ENCODE measurements at regions not wholly inside any gene's neighbourhood (a gene's known extent, or its start where the extent isn't known, plus 50 kb on each side); places are given as distances from the start of the nearest gene placed in this dataset.
A peak's percentile ranks its signal among the peaks of the same experiment; 100 is the strongest.

DNA sequence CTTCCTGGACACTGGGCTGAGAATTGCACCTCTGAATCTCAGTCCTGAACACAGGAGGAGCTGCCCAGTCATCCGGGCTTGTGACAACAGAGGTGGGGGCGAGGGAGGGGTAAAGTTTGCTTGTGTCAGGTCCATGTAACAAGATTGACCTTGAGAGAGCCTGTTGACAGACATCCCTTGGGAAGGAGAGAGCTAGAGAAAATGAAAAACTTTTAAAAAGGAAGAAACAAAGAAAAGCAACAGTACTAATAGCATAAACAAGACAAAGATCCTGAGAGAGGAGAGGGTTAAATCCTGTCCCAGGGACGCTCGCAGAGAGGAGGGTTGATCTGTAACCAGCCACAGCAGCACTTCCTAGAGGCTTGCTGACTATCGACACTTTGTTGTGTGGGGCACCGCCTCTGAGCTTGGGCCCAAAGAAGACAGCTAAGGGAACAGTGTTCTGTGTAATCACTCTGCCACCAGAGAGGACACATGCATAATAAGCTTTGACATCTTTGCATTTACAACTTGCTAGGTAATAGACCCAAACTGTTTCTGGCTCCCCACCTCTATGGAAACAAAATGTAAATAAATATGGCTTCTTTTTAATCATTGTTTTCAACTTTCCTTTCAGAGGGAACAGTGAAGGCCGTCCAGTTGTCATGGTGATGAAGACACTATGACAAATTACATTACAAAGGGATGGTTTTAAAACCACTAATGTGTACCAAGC is 363.7 kb downstream of the CSNK1G3 start:
- DNase-seq (ENCODE audit: low spot score) (peak; percentile 52), ATAC-seq (peak; percentile 99), FAIRE-seq (peak; percentile 62)
- ChIA-PET CTCF (ENCODE audit: low intra/inter-chr PET ratio, low total read pairs) (no interaction called here), POLR2A (no interaction called here)
- Histone ChIP-seq H3K9ac (ENCODE audit: insufficient read depth, low read depth, low read length) (peak overlapping the region; percentile 5), H2AFZ (ENCODE audit: low read length) (no peak overlapping the region), H3K4me3 (replicated peaks in 1 of 3; ENCODE audit: insufficient read depth in 1 of 3, low read depth in 2 of 3, low read length in 3 of 3) (peak overlapping the region; percentile 26 to 35 (median 34)), H3K27me3 (ENCODE audit: control insufficient read depth in 1 of 2, insufficient read depth in 2 of 2, low read length in 2 of 2) (no peaks in the 10 kb centered on the region; a peak in 1 of 5 replicates), H3K4me2 (ENCODE audit: low read depth, low read length) (peak overlapping the region; percentile 74), H4K20me1 (ENCODE audit: insufficient read depth, low read length) (no peaks in the 10 kb centered on the region), H3K79me2 (ENCODE audit: insufficient read depth, low read length) (no peaks in the 10 kb centered on the region), H3K27ac (ENCODE audit: extremely low read length, insufficient read depth, low read length) (peak overlapping the region; percentile 36), H3K4me1 (ENCODE audit: insufficient read depth, low read length) (peaks cover 32% of the 10 kb centered on the region), H3K36me3 (replicated peaks in 1 of 2; ENCODE audit: control insufficient read depth in 1 of 2, insufficient read depth in 2 of 2, low read length in 2 of 2) (no peaks in the 10 kb centered on the region), H3K9me3 (ENCODE audit: low read length) (no peaks in the 10 kb centered on the region)
- WGBS (ENCODE audit: low lambda C conversion rate) = under 1% methylated on average over 7 of the region's 7 CpGs
- BruUV-seq (replicated peaks) = no TSS peak
- intact Hi-C loops (cut with micrococcal nuclease; ENCODE audit: unreplicated experiment) = no loop called here
- in situ Hi-C loops (cut with HindIII; ENCODE audit: extremely low pct_ligation_motif_present, low pct_unique_long_range_greater_than_20kb) = no loop called here
- TF ChIP-seq FOXA3 (CRISPR knock-in tag; IDR thresholded peaks at IDR 0.05) (peak; percentile 58; the same call in 1 of the 2 replicates), HHEX (CRISPR knock-in tag; IDR thresholded peaks at IDR 0.05) (no peak), ZNF776 (CRISPR knock-in tag; IDR thresholded peaks at IDR 0.05) (no peak), MZF1 (CRISPR knock-in tag; IDR thresholded peaks at IDR 0.05; ENCODE audit: borderline replicate concordance) (no peak), ZBTB46 (CRISPR knock-in tag; IDR thresholded peaks at IDR 0.05; ENCODE audit: borderline replicate concordance) (no peak), ZNF317 (CRISPR knock-in tag; IDR thresholded peaks at IDR 0.05) (0 out of 2 replicates have a peak, but pooled peaks have one; percentile 25), SMAD3 (CRISPR knock-in tag; IDR thresholded peaks at IDR 0.05) (no peak), MYC (CRISPR knock-in tag; IDR thresholded peaks at IDR 0.05; ENCODE audit: borderline replicate concordance) (no peak), CBX1 (IDR thresholded peaks at IDR 0.05; ENCODE audit: low read depth) (no peak), ZMYM3 (CRISPR knock-in tag; IDR thresholded peaks at IDR 0.05) (0 out of 2 replicates have a peak, but pooled peaks have one; percentile 39), GABPB1 (CRISPR knock-in tag; IDR thresholded peaks at IDR 0.05) (peak; percentile 40; the same call in 1 of the 2 replicates), RFXANK (CRISPR knock-in tag; IDR thresholded peaks at IDR 0.05) (no peak), ZMYM4 (CRISPR knock-in tag; IDR thresholded peaks at IDR 0.05) (peak; percentile 65), ZNF333 (CRISPR knock-in tag; IDR thresholded peaks at IDR 0.05; ENCODE audit: borderline replicate concordance) (no peak), SYNCRIP (IDR thresholded peaks at IDR 0.05; ENCODE audit: insufficient read depth, low read depth, low read length) (no peak)
- TF ChIP-seq, protein P1, sequence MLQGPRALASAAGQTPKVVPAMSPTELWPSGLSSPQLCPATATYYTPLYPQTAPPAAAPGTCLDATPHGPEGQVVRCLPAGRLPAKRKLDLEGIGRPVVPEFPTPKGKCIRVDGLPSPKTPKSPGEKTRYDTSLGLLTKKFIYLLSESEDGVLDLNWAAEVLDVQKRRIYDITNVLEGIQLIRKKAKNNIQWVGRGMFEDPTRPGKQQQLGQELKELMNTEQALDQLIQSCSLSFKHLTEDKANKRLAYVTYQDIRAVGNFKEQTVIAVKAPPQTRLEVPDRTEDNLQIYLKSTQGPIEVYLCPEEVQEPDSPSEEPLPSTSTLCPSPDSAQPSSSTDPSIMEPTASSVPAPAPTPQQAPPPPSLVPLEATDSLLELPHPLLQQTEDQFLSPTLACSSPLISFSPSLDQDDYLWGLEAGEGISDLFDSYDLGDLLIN (CRISPR knock-in tag; IDR thresholded peaks at IDR 0.05; ENCODE audit: borderline replicate concordance) = no peak
- TF ChIP-seq, protein P2, sequence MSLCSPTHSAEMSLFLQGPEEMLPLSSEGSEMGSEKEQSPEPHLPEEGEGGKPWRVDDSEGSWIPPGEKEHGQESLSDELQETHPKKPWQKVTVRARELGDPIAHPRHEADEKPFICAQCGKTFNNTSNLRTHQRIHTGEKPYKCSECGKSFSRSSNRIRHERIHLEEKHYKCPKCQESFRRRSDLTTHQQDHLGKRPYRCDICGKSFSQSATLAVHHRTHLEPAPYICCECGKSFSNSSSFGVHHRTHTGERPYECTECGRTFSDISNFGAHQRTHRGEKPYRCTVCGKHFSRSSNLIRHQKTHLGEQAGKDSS (CRISPR knock-in tag; IDR thresholded peaks at IDR 0.05; ENCODE audit: borderline replicate concordance, low read depth) = no peak
- TF ChIP-seq, protein P3, sequence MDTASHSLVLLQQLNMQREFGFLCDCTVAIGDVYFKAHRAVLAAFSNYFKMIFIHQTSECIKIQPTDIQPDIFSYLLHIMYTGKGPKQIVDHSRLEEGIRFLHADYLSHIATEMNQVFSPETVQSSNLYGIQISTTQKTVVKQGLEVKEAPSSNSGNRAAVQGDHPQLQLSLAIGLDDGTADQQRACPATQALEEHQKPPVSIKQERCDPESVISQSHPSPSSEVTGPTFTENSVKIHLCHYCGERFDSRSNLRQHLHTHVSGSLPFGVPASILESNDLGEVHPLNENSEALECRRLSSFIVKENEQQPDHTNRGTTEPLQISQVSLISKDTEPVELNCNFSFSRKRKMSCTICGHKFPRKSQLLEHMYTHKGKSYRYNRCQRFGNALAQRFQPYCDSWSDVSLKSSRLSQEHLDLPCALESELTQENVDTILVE (CRISPR knock-in tag; IDR thresholded peaks at IDR 0.05) = no peak
- TF ChIP-seq, protein P4, sequence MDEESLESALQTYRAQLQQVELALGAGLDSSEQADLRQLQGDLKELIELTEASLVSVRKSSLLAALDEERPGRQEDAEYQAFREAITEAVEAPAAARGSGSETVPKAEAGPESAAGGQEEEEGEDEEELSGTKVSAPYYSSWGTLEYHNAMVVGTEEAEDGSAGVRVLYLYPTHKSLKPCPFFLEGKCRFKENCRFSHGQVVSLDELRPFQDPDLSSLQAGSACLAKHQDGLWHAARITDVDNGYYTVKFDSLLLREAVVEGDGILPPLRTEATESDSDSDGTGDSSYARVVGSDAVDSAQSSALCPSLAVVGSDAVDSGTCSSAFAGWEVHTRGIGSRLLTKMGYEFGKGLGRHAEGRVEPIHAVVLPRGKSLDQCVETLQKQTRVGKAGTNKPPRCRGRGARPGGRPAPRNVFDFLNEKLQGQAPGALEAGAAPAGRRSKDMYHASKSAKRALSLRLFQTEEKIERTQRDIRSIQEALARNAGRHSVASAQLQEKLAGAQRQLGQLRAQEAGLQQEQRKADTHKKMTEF (CRISPR knock-in tag; IDR thresholded peaks at IDR 0.05) = no peak
